ENCODE measurements at regions not wholly inside any gene's neighbourhood (a gene's known extent, or its start where the extent isn't known, plus 50 kb on each side); places are given as distances from the start of the nearest gene placed in this dataset.

- DNase-seq (ENCODE audit: low spot score): no peak
Observed at GRCh38 chr20:60321601-60322000, 363.4 kb downstream of the CDH26 start.

DNA sequence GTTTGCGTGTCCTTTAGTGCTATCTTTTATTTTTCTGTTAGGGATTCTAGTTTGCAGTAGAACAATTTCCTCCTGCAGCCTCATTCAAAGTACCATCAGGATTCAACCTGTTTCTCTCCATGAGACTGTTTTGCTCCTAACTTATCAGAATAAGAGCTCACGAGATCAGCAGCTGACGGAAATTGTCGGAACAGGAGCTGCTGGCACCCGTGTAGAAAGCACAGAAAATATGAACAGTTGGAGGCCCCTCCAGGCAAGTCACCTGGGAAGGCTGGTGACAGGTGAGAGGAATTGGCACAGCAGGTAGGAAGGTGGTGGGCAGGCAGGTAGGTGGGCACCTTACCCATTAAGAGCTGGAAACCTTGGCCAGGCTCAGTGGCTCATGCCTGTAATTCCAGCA, 368.6 kb downstream of the CDH26 start:
- DNase-seq (ENCODE audit: low spot score): no peak

GRCh38 chr20:60327971-60328660, 369.9 kb downstream of the CDH26 start:
- no peak for DNase-seq (ENCODE audit: low spot score)

DNA sequence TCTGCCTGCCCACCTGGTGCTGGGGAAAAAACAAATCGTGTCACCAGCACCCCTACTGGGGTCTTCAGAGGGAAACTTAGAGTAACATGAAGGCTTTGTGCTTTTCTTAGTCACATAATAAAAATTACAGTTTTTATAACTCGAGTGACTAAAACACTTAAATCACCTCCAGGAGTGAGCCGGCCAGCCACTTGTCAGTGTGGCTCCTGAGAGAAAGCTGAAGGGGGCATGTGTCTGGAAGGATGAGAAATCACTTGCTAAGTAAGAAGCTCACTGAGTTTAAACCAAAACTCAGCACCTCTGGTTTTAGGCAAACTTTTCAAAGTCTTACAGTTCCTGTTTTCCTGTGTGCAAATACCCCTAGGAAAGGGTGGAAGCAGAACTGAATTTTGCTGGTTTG, 372.2 kb downstream of the CDH26 start:
- DNase-seq (ENCODE audit: low spot score): no peak

DNA sequence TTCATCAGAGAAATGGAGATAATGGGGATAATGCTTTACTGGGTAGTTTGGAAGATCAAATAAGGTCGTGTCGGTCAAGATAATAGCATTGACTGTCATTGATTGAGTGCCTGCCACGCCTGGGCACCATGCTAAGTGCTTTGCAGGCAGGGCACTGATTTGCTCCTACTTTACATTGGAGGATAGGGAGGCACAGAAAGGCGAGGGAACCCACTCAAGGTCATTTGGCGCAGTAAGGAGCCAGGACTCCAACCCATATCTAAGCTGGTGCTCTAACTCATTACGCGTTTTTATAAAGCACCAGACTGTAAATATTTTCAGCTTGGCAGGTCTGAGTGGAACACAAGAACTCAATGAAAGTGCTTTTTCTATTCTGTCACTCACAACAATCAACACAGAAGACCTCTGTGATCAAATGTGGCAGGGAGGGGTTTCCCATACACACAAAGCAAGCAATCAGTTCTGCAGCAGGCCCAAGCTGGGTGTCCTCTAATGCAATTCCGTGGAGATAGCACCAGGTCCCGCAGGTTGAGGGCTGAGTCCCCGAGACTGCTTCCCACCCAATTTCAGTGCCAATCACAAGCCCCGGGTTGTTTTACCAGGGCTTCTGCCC, 373.6 kb downstream of the CDH26 start:
- no peak for DNase-seq (ENCODE audit: low spot score)

DNA sequence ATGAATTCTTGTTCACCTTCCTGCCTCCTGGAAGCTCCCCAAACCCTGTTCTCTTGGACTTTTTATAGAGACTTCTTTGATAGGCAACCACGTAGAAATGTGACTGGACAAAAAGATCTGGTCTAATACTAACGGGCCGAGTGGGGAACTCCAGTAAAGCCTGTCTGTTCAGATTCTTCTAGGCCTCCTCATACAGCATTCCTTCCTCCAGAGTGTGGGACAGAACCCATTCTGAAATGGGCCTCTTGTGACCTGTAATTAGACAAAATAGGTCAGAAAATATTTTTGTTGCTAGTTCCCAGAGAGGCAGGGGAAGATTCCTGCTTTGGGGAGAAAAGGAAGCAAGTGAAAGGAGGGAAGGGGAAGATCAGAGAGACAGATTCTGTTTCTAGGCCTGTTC, 374.3 kb downstream of the CDH26 start:
- DNase-seq (ENCODE audit: low spot score): no peak

- DNase-seq (ENCODE audit: low spot score): no peak
Observed at GRCh38 chr20:60334911-60335310, 376.7 kb downstream of the CDH26 start.

- DNase-seq (ENCODE audit: low spot score): no peak
Observed at GRCh38 chr20:60338556-60338955, 380.3 kb downstream of the CDH26 start.

DNA sequence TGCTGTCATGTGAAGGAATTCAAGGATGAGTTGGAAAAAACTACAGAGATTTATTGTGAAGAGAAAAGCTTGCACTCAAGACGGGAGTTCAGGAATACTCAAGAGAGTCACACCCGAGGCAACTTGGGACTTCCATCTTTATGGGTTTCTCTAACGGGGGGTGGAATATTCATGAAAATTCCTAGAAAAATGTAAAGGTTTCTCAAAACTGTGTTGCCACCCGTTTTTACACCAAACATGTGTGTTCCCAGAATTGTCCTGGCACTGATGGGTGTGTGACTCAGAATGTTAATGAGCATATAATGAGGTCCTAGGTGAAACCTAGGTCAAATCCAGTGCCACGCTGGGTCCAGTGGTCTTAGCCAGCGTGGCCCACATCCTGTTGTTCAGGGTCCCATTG, 381.5 kb downstream of the CDH26 start:
- no peak for DNase-seq (ENCODE audit: low spot score)

- DNase-seq (ENCODE audit: low spot score): no peak
Observed at GRCh38 chr20:60340232-60340631, 382.0 kb downstream of the CDH26 start.

- DNase-seq (ENCODE audit: low spot score): no peak
Observed at GRCh38 chr20:60341062-60341461, 382.8 kb downstream of the CDH26 start.

- DNase-seq (ENCODE audit: low spot score): no peak
Observed at GRCh38 chr20:60345106-60345505, 386.9 kb downstream of the CDH26 start.

DNA sequence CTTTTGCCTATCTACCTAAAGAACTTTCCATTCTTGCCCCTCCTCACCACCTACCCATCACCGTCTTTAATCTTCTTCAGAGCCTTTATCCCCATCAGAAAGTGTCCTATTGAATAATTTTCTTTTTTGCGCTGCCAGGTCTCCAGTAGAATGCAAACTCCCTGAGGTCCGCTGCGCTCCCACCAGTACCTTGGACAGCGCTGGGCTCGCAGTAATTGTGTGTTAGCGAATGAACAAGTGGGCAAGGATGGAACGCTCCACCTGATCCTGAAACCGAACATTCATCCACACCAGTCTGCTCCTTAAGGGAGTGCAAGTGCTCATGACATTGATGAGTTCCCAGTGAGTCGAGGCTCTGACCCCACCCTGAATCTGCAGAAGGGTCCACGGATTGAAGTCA, 391.2 kb downstream of the CDH26 start:
- no peak for DNase-seq (ENCODE audit: low spot score)

GRCh38 chr20:60352017-60352416, 393.8 kb downstream of the CDH26 start:
- DNase-seq (ENCODE audit: low spot score): no peak

DNA sequence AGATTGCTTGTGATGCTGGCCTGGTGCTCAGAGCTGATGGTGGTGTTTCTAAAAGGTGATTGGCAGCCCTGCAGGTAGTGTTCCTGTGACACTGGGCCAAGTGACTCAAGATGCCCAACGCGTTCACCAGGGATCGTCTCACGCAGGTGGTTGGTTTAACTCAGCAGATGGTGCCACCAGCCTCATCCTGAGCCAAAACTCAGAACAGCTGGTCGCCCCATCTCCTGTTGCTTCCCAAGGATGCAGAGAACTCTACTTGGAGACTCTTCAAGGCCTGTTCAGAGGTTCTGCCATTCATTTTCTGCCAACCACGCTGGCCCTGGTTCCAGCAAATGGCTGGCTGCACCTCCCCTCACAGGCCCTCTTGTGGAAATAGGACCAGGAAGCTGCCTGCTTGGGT, 394.4 kb downstream of the CDH26 start:
- no peak for DNase-seq (ENCODE audit: low spot score)

DNA sequence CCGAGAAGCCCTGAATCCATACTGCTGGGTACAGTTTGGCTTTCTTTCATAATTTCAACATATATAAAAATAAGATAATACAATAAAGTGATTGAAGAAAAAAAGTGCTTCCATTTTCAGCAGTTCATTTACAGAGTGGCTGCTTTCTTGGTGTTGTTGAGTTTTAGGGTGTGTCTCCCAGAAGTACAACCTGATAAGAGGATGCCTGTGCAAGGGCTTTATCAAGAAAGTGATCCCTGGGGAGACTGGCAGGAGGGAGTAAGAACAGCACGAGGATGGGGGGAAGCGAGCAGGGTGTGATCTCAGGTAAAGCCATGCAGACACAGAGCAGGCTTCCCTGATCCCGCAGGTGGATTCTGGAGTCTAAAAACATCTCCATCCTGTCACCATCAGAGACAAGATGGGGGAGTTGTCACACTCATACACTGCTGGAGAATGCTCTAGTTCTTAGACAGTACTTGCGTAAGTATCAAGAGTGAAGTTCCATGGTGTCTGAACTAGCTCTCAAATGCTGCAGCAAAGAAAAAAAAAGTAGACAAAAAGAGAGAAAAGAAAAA, 395.9 kb downstream of the CDH26 start:
- DNase-seq (ENCODE audit: low spot score): no peak

DNA sequence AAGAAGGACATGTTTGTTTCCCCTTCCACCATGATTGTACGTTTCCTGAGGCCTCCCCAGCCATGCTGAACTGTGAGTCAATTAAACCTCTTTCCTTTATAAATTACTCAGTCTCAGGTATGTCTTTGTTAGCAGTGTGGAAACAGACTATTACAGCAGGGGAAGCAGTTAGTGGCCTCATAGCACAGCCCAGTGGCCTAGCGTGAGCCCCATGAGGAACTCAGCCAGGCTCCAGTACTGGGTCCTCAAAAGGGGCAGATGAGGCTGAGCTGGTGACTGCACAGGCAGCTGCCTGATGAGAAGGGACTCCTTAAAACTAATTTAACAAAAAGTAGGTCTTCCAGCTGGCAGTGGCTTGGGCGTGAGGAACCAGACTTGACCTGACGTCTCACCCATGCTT, 399.9 kb downstream of the CDH26 start:
- no peak for DNase-seq (ENCODE audit: low spot score)

DNA sequence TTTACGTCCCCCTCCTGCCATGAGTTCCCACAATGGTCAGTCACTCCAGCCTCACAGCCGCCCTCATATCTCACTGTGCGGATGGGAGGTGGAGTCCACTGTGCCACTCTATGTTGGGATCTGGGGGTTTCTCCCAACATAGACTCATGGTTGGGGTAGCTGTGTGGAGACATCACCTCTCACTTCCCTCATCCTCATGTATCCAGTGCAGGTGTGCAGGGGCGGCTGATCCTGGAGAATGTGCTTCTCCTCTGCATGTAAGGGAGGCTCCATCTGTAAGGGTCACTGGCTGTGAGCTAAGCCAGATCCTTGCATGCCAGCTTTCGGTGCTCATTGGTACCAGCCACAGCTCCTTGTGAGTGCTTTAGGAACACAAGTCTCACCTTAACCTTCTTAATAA, 400.8 kb downstream of the CDH26 start:
- no peak for DNase-seq (ENCODE audit: low spot score)

DNA sequence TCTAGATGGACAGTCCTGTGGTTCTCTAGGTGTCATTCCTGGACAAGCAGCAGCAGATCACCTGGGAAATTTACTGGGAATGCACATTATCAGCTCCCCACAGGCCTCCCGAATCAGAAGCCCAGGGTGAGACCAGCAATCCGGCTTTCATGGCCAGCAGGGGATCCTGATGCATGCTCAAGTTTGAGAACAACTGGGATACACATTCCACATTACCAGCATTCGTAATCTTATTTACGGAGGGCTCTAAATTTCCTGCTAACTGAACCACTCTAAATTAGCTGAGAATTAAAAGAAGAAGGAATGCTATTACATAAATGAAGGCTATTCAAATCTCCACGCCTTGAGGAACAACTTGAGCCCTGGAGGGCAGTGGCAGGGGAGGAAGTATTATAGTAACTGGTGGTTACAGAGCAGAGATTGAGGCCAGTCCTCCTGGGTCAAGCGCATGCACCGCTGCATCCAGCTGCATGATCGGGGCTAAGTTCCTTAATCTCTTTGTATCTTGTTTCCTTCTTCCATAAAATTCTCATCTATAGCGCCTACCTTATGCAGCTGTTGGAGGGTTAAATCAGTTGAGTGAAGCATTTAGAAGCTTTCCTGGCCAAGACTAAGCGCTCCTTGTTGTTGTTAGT, 403.7 kb downstream of the CDH26 start:
- DNase-seq (ENCODE audit: low spot score): no peak

DNA sequence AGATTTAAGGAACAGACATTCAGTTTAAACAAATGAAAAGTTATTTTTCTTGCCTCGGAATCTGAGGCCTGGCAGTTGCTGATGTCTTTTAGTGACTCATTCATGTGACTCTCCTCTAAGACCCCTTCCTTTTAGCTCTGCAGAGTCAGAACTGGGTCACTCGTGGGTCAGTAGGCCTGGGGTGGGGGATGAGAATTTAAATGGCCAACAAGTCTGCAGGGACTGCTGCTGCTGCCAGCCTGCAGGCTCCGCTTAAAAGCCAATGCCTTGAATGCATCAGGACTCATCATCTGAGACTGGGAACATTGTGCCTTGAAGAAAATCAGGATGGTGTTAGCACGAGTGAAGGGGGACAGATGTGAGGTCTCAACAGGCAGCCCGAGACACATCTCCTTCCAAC, 404.3 kb downstream of the CDH26 start:
- DNase-seq (ENCODE audit: low spot score): no peak

- no peak for DNase-seq (ENCODE audit: low spot score)
Observed at GRCh38 chr20:60363698-60364097, 405.5 kb downstream of the CDH26 start.

DNA sequence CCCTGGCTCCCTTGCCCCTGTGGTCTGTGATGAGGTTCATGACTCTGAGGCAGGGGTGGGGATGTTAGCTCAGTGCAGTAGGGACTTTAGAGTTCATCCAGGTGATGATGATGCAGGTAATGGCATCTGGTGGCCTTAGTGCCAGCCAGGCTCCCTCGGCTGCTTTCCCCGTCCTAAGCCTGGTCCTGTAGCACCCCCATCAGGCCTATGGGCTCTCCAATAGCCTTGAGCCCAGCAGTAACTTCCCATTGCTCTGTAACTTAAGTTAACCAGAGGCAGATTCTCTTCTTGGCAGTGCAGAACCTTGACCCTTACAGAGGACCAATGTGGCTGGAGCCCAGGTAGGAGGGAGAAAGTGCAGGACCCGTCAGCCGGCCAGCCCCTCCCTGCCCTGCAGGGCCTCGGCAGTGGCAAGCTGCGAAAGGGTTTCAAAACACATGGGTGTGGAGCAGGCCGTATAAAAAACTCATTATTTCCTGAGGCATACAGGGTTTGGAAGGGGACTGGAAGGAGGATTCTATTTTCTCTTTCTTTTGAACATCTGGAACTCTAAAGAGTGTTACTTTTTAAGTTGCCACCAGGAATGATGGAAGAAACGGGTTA, 406.9 kb downstream of the CDH26 start:
- DNase-seq (ENCODE audit: low spot score): no peak

GRCh38 chr20:60365882-60366281, 407.7 kb downstream of the CDH26 start:
- DNase-seq (ENCODE audit: low spot score): no peak

Data from GM03348 (cell line).